ENCODE measurements at regions not wholly inside any gene's neighbourhood (a gene's known extent, or its start where the extent isn't known, plus 50 kb on each side); places are given as distances from the start of the nearest gene placed in this dataset.

DNA sequence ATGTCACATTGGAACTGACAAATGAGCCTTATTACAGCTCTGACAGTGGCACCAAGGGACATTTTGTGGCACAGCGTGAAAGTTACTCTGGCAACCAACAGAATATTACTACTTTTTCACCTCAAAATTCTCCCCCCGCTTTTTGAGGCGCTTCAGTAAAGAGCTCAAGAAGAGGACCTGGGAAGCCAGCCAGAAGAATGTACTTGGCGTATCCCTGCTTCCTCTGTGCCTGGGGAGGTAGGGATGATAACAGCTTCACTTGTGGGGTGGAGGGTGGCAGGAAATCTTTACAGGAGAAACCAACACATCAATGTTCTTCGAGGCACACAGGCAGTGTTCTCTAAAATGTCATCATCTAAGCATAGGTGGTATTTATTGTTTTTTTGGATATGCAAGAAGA, 624.1 kb downstream of the NR2F1-AS1 start:
- H3K27ac Mint-ChIP-seq: no peak overlapping the region
- Histone ChIP-seq H3K79me2 (replicated peaks; ENCODE audit: insufficient read depth) (no peaks in the 10 kb centered on the region), H2AFZ (no peak overlapping the region), H3K9me2 (ENCODE audit: insufficient read depth) (no peaks in the 10 kb centered on the region; the same call in 1 of the 2 replicates), H3F3A (replicated peaks; ENCODE audit: low read depth) (no peaks in the 10 kb centered on the region), H3K4me2 (no peak overlapping the region), H3K4me3 (no peak overlapping the region), H3K36me3 (ENCODE audit: insufficient read depth) (no peaks in the 10 kb centered on the region), H3K27me3 (ENCODE audit: insufficient read depth) (no peaks in the 10 kb centered on the region), H3K27ac (ENCODE audit: low read depth) (no peak overlapping the region), H3K4me1 (ENCODE audit: insufficient read depth) (no peaks in the 10 kb centered on the region), H4K20me1 (replicated peaks; ENCODE audit: insufficient read depth) (no peaks in the 10 kb centered on the region)
- peaks cover 10% of the 10 kb centered on the region; the same call in 2 of the 3 replicates for H3K36me3 Mint-ChIP-seq (ENCODE audit: low read depth)
- DNase-seq (ENCODE audit: low spot score) (no peak), ATAC-seq (no peak)
- H3K9me3 Mint-ChIP-seq: peaks cover 11% of the 10 kb centered on the region
- peaks cover 2% of the 10 kb centered on the region for H3K27me3 Mint-ChIP-seq (ENCODE audit: insufficient read depth, low read depth, poor library complexity)
- H3K4me3 Mint-ChIP-seq: no peak overlapping the region
- TF ChIP-seq ZNF462 (CRISPR knock-in tag; IDR thresholded peaks at IDR 0.05) (no peak), POLR2AphosphoS5 (IDR thresholded peaks at IDR 0.05; ENCODE audit: low read depth) (no peak)
- peaks cover 3% of the 10 kb centered on the region; the same call in 2 of the 3 replicates for H3K4me1 Mint-ChIP-seq

GRCh38 chr5:92952243-92952642, 628.8 kb downstream of the NR2F1-AS1 start:
- Mint-ChIP-seq H3K36me3 (ENCODE audit: low read depth) (peaks cover 11% of the 10 kb centered on the region; the same call in 2 of the 3 replicates), H3K9me3 (peaks cover 23% of the 10 kb centered on the region)
- no peak overlapping the region for H3K4me3 ChIP-seq
- TF ChIP-seq CTCF (conservative IDR thresholded peaks at IDR 0.05; ENCODE audit: low read depth in 2 of 2) (no peak), ZNF331 (CRISPR knock-in tag; IDR thresholded peaks at IDR 0.05; ENCODE audit: low read depth) (no peak), NANOG (IDR thresholded peaks at IDR 0.05; ENCODE audit: borderline replicate concordance) (no peak), STAT1 (IDR thresholded peaks at IDR 0.05; ENCODE audit: unreplicated experiment) (no peak), JUNB (IDR thresholded peaks at IDR 0.05; ENCODE audit: unreplicated experiment) (no peak), ZNF114 (CRISPR knock-in tag; IDR thresholded peaks at IDR 0.05) (no peak)
- TF ChIP-seq, protein P1, sequence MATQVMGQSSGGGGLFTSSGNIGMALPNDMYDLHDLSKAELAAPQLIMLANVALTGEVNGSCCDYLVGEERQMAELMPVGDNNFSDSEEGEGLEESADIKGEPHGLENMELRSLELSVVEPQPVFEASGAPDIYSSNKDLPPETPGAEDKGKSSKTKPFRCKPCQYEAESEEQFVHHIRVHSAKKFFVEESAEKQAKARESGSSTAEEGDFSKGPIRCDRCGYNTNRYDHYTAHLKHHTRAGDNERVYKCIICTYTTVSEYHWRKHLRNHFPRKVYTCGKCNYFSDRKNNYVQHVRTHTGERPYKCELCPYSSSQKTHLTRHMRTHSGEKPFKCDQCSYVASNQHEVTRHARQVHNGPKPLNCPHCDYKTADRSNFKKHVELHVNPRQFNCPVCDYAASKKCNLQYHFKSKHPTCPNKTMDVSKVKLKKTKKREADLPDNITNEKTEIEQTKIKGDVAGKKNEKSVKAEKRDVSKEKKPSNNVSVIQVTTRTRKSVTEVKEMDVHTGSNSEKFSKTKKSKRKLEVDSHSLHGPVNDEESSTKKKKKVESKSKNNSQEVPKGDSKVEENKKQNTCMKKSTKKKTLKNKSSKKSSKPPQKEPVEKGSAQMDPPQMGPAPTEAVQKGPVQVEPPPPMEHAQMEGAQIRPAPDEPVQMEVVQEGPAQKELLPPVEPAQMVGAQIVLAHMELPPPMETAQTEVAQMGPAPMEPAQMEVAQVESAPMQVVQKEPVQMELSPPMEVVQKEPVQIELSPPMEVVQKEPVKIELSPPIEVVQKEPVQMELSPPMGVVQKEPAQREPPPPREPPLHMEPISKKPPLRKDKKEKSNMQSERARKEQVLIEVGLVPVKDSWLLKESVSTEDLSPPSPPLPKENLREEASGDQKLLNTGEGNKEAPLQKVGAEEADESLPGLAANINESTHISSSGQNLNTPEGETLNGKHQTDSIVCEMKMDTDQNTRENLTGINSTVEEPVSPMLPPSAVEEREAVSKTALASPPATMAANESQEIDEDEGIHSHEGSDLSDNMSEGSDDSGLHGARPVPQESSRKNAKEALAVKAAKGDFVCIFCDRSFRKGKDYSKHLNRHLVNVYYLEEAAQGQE (IDR thresholded peaks at IDR 0.05; ENCODE audit: unreplicated experiment): no peak
- TF ChIP-seq, protein P2, sequence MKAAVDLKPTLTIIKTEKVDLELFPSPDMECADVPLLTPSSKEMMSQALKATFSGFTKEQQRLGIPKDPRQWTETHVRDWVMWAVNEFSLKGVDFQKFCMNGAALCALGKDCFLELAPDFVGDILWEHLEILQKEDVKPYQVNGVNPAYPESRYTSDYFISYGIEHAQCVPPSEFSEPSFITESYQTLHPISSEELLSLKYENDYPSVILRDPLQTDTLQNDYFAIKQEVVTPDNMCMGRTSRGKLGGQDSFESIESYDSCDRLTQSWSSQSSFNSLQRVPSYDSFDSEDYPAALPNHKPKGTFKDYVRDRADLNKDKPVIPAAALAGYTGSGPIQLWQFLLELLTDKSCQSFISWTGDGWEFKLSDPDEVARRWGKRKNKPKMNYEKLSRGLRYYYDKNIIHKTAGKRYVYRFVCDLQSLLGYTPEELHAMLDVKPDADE (IDR thresholded peaks at IDR 0.05): no peak

More at GRCh38 chr5:92952243-92952642, 628.8 kb downstream of the NR2F1-AS1 start:
- Histone ChIP-seq H4K20me1 (replicated peaks; ENCODE audit: insufficient read depth) (no peaks in the 10 kb centered on the region), H3K9me2 (ENCODE audit: insufficient read depth) (no peaks in the 10 kb centered on the region; the same call in 1 of the 2 replicates), H3K4me2 (no peak overlapping the region), H3K27ac (ENCODE audit: low read depth) (no peak overlapping the region), H3K79me2 (replicated peaks; ENCODE audit: insufficient read depth) (no peaks in the 10 kb centered on the region), H3K36me3 (ENCODE audit: insufficient read depth) (no peaks in the 10 kb centered on the region), H3K27me3 (ENCODE audit: insufficient read depth) (no peaks in the 10 kb centered on the region), H3K4me1 (ENCODE audit: insufficient read depth) (no peaks in the 10 kb centered on the region), H2AFZ (no peak overlapping the region), H3F3A (replicated peaks; ENCODE audit: low read depth) (no peaks in the 10 kb centered on the region)
- Mint-ChIP-seq H3K4me3 (no peak overlapping the region), H3K4me1 (peaks cover 3% of the 10 kb centered on the region; the same call in 2 of the 3 replicates), H3K27me3 (ENCODE audit: insufficient read depth, low read depth, poor library complexity) (peaks cover 2% of the 10 kb centered on the region), H3K27ac (no peak overlapping the region)
- no peak for DNase-seq (ENCODE audit: low spot score)
- ATAC-seq: no peak

Measured in GM23338 (cell line).